Activated CD4-positive, CD25-positive, alpha-beta regulatory T cell treated with anti-CD3 and anti-CD28 coated beads, Interleukin-2, amount 50 U/mL, for 72 hours (primary cell): ENCODE measurements at regions not wholly inside any gene's neighbourhood (a gene's known extent, or its start where the extent isn't known, plus 50 kb on each side); places are given as distances from the start of the nearest gene placed in this dataset.
A peak's percentile ranks its signal among the peaks of the same experiment; 100 is the strongest.
"Not testable (repeated sequence)": the region's sequence is repeated elsewhere in the genome, so short reads cannot be mapped to it uniquely, and the experiment has no call there.

Source experiments
- DNase-seq: peaks from one replicate; pipeline ENCODE4 v3.0.0; 2021

DNA sequence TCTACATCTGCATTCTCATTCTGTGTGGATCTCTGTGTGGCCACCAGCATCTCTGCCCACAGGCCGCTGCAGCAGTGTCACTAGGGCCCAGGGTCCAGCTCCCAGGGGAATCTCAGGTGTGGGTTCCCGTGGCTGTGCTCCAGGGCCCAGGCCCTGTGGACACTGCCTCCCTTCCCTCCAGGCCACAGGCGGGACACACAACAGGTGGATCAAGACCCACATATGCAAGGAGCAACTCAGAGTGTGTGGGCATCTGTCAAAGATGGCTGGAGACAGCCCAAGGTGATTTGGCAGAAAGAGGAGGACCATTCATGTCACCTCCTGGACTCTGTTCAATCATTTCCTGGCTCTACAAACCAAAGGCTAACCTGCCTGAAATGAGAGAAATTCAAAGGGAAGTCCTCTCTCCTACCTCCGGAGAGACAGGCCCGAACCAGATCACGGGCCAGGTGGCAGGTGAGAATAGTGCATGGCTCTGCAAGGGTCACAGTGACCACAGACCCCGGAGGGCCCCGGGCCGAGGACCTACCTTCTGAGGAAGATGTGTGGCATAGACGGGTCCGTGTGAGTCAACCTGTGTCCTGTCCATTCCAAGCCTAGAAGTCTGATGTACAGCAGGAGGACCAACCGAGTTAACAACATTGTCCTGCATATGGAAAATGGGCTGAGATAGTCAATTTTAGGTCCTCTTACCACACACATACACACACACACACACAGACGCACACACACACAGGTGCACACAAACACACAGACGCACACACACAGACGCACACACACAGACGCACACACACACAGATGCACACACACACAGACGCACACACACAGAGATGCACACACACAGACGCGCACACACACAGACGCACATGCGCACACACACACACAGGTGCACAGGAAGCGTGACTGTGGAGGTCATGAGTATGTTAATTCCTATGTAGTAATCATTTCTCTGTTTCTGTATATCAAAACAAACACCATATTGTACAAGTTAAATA is 1068.5 kb downstream of the BRD1 start:
- DNase-seq, result peak; percentile 16

DNA sequence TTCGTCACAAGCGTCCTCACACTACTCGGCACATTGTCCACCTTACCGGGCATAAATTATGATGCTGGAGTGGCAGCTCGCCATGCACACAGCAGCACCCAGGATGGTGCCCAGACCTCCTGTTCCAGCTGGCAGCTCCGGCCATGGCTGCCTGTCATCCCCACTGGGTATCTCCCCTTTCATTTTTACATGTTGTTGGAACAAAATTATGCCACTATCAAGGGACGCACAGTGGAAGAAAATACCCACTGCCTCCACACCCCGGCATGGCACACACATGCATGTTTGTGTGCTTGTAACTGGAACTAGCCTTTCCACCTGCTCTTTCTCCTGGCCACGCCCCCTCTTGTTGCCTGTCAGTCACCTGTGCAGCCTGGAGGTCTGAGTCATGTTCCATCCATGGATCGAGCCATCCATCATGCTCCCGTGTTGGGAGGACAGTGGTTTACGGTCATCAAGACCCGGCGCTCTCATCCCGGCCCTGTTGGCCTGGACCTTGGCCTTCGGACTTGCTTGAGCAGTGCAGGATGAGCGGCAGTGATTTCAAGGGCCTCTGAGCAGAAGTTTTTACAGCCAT is 1069.6 kb downstream of the BRD1 start:
- DNase-seq, result peak; percentile 7

DNA sequence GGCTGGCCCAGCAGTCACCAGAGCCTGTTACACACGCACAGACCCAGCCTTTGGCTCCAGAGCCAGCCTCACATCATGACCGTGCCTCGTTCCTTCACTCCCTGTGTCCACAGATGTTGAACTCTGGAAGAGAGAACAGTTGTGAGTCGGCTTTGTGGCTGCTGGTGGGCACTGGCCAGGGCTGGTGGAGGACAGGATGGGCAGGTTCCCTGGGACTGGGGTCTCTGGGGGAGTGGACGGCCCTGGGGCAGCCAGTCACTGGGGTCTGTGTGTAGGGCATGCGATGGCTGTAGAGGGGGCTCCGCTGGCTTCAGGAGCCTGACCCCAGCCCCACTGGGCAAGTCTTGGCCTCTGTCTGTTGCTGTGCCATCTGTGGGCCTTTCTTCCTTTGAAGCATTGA is 1070.1 kb downstream of the BRD1 start:
- DNase-seq, result peak; percentile 9

DNA sequence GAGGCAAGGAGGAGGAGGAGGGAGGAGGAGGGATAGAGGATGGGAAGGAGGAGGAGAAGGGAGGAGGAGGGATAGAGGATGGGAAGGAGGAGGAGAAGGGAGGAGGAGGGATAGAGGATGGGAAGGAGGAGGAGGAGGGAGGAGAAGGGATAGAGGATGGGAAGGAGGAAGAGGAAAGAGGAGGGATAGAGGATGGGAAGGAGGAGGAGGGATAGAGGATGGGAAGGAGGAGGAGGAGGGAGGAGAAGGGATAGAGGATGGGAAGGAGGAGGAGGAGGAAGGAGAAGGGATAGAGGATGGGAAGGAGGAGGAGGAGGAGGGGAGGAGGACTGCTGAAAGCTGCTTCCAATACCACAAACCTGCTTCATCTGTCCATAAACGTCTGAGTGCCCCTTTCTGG is 1070.5 kb downstream of the BRD1 start:
- DNase-seq, result not testable (repeated sequence)

DNA sequence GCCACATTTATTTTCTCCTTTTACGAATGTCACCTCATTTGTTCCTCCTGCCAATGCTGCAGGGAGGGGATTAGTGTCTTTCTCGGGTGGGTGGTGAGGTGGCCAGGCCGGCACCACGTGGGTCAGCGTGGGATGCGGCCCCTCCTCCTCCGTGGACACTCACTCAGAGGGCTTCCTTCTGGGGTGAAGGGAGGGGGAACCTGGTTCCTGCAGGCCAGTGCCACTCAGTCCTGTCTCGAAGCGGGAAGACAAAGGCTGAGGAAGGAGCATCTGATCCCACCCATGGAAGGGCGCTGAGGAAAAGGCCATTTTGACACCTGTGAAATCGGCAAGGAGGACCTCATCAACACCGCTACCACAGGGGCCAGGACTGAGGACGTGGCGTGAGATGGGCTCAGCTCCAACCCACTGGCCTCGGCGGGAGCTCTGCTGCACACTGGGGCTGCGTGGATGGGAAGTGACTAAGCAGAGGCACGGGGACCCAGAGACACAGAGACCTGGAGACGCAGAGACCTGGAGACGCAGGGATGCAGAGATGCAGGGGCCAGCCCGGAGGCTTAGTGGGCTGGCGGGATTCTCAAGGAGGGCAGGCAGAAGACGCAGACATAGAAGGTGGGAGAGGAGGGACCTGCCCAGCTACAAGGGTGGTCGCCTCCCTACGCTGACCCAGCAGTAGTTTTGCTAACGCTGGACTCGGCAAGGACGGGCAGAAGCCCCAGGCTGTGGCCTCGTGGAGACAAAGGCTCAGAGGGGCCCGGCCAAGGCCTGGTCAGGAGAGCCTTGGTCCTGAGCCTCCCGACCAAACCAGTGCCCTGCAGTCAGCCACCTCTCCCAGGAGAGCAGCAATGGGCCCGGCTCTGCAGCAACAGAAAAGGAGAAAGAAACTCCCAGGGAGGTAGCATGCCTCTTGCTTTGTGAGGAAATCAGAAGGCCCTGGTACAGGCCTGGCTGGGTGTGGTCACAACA is 1071.2 kb downstream of the BRD1 start:
- DNase-seq, result peak; percentile 19

DNA sequence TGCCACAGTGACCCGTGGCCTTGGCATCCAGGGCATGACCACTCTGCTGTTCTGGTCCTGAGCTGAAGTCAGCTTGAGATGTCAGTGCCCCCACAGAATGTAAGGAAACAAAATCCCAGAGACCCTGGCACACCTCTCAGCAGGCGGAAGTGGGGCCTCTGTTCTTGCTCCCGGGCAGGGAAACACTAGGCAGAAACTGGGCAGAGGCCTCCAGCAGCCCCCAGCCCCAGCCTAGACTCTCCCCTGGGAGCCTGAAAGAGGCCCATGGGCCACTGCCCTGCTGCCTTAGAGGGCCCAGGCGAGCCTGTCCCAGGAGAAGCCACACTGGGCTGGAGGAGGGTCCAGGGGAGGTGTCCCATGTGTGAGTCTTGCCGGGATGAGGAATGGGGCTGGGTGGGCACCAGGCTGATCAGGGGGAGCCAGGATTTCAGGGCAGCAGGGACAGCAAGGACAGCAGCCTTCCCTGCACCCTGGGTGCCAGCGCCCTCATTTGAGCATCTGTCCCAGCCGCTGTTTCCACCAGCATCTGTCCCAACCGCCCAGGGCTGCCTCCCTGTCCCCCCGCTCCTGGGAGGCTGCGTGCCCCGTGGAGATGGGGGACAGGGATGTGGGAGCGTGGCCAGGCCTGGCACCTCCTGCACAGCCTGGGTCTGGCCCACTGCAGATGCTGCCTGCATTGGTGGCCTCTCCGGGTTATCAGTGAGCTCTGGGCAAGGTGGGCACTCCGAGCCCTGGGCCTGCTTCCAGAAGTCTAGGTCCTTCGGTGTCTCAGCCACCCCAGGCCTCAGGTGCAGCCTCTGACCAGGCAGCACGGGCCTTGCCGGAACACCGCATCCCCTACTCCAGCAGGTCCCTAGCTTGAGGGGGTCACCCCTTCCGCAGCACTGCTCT is 1072.4 kb downstream of the BRD1 start:
- DNase-seq, result peak; percentile 21

DNA sequence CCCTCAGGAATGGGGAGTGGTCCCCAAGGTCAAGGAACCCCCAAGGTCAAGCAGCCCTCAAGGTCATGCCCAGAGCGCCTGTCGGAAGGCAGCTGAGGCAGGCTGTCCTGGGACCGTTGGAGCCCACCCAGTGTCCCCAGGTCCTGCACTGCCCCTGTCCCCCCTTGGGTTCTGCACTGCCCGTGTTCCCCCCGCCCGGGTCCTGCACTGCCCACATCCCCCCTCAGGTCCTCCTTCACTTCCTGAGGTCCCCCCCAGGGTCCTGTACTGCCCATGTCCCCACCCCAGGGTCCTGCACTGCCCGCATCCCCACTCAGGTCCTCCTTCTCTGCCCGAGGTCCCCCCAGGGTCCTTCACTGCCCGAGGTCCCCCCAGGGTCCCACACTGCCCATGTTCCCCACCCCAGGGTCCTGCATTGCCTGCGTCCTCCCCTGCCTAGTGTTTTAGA is 1073.0 kb downstream of the BRD1 start:
- peak; percentile 8 for DNase-seq

DNA sequence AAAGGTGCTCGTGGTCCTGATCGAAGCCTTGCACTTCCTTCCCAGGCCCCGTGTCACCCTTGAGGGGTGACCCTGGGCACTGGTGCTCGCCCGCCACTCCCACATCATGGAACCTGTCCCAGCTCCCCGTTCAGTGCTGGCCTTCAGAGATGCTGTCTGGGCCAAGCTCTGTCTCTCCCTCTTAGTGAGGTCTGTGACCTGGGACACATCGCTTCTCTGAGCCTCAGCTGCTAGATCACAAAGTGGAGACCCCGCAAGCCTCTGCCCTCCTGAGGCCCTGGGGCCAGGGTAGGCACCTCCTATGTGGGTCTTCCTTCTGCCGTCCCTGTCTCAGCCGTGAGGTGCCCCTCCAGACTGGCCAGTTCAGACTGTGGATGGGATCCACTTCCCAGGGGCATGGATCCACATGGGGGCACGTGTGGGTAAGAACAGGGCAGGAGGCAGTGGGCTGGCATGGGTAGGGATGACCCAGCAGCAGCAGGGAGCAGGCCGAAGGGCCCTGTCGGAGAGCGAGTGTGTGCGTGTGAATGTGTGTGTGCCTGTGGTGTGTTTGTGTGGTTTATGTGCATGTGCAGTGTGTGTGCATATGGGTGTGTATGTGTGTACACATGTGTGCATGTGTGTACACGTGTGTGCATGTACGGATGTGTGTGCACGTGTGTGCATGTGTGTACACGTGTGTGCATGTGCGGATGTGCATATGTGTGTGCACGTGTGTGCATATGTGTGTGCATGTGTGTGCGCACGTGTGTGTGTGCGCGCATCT is 1073.7 kb downstream of the BRD1 start:
- DNase-seq, result no peak

DNA sequence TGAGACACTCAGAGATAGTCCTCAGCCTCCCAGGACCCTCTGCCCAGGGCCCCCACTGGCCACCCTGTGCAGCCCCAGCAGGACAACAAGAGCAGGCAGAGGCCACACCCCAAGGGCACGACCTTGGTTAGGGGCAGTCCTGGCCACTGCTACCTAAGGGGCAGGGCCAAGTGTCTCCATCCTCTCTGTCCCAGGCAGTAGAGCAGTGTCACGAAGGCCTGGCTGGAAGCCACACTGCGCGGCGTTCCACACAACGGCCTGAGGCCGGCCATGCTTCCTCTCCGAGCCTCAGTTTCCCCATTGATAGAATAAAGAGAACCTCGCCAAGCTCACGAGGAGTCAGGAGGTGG is 1074.3 kb downstream of the BRD1 start:
- DNase-seq, result no peak

DNA sequence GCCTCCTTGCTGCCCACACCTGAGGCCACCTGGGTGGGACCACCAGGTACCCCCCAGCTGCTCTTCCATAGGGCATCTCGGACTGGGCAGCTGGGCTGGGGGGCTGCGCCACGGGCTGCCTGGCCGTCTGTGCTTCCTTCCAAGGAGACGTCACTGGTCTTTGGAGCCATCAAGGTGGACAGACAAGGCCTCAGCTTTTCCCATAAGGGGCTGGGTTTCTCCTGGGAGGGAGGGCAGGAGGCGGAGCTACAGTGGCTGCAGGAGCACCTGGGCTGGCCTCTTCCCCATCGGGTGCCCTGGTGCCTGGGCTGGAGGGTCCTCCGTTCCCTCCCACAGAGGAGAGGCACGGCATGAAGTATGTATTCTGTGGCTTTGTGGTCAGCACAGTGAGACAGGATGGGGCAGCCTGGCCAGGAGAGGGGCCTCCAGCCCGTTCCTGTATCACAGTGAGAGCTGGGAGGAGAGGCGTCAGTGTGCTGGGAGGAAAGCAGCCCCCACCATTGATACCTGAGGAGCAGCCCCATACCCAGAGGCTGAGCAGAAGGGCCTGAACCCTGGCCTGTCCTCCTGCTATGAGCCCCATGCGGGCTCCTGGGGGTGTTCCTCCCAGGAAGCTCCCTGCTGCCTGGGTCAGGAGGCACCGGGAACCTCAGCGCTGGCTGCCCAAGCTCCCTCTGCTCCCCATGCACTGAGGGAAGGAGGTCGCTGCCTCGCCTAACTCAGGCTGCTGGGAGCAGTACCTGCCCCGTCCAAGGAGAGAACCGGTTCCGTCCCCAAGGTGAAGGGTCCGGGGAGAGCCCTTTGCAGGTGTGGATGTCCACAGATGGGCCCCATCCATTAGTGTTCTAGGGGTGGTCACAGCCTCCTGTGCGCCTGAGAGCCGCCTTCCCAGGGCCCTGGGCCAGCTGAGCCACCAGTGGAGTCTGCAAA is 1075.0 kb downstream of the BRD1 start:
- no peak for DNase-seq

DNA sequence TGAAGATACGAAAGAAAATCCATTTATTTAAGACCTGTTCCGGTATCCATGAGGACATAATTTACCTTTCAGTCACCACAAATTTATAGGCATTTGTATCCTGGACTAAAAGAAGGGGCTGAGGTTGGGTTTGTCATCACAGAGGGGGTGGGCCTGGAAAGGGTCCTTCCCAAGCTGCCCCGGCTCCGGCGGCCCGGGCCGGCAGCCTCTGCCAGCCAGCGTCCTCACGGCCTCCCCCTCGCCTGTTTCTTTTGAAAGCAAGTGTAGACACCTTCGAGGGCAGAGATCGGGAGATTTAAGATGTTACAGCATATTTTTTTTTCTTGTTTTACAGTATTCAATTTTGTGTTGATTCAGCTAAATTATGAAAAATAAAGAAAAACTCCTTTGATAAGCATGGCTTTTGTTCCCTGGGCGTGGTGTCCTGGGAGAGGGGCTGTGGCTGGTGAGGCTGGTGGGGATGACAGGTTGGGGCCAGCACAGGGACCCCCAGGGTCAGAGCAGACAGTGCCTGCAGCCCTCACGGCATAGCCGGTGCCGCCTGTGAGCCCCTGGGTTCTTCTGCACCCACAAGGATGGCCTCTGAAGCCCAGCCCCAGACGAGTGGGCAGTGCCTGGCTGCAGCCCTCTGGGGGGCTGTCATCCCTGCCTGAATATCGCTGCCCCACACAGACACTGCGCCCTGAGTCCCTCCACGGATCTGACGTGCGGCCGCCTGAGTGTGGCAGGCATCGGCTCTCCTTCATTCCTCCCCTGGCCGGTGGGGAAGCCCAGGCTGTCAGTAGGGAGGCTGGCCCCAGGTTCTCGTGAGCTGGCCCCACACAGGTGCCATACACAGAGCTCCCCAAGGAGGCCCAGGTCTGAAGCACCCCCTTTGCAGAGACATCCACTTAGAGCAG is 1075.9 kb downstream of the BRD1 start:
- DNase-seq, result no peak

DNA sequence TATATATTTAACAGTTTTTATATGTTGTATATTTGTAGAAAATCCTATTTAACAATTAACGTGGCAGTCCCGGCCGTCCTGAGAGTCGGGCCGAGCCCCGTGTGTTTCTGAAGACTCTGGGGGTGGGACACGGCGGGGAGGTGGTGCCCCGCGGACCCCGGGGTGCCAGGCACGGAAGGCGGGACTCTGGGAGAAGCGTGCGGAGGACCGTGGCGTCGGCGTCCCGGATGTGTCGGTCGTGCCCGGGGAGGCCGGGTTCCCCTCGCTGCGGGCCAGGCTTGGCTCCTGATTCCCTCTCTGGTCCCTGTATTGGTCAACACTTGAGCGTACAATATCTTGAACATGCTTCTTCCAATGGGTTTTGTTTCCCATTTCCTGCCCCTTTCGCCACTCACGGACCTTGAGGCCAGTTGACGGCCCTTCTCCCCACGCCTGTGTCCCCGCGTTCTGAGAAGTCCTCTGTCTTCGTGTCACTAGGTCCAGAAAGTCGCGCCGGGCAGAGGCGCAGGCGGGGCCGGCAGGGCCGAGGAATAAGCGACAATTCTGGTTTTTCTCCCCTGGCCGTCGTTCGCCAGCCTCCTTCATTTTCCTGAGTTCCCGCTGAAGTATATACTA is 1076.7 kb downstream of the BRD1 start:
- no peak for DNase-seq

DNA sequence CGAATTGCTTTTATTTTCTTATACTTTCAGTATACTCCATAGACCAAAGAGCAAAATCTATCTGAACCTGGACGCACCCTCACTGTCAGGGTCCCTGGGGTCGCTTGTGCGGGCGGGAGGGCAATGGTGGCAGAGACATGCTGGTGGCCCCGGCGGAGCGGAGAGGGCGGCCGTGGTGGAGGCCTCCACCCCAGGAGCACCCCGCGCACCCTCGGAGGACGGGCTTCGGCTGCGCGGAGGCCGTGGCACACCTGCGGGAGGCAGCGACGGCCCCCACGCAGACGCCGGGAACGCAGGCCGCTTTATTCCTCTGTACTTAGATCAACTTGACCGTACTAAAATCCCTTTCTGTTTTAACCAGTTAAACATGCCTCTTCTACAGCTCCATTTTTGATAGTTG is 1077.4 kb downstream of the BRD1 start:
- DNase-seq, result no peak

DNA sequence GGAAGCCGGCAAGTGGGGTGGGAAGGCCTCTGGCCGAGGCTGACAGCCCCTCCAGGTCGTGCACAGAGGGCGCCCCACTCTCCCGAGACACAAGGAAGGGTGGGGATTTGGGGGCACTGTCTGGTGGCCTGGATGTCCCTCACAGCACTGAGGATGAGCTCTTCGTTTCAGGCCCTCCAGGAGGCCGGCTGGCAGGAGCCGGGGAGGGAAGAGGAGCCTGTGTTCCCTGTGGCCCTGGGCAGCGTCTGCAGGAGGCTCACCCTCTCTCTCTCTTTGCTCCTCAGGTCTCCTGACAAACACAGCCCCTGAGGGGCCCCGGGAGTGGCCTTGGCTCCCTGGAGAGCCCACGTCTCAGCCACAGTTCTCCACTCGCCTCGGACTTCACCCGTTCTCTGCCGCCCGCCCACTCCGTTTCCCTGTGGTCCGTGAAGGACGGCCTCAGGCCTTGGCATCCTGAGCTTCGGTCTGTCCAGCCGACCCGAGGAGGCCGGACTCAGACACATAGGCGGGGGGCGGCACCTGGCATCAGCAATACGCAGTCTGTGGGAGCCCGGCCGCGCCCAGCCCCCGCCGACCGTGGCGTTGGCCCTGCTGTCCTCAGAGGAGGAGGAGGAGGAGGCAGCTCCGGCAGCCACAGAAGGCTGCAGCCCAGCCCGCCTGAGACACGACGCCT is 1078.0 kb downstream of the BRD1 start:
- DNase-seq, result no peak

DNA sequence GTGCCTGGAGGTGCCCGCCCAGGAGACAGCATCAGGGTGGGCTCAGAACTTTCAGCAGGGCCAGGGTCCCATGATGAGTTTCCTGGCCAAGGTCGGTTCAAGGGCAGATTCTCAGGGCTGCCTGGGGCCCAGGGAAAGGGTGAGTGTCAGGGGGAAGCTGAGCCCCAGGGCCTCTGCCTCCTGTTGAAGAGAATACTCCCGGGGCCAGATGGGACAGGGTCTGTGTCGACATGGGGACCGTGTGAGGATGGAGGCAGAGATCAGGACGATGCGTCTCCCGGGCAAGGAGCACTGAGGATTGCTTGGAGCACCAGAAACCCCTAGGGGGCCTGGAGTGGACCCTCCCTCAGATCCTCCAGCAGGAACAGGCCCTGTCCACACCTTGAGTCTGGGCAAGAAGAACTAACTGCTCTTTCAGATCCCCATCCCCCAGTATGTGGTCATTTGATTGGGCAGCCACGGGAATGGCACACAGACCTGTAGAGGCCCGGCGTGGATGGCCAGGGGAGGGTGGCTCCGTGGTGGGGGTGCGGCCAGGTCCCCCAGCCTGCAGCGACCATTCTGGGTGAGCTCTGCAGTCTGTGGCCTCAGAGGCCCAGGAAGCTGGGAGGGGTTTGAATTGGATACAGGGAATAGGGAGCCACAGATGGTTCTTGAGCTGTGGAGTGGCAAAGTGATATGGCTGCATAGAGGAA is 1078.7 kb downstream of the BRD1 start:
- DNase-seq, result no peak

DNA sequence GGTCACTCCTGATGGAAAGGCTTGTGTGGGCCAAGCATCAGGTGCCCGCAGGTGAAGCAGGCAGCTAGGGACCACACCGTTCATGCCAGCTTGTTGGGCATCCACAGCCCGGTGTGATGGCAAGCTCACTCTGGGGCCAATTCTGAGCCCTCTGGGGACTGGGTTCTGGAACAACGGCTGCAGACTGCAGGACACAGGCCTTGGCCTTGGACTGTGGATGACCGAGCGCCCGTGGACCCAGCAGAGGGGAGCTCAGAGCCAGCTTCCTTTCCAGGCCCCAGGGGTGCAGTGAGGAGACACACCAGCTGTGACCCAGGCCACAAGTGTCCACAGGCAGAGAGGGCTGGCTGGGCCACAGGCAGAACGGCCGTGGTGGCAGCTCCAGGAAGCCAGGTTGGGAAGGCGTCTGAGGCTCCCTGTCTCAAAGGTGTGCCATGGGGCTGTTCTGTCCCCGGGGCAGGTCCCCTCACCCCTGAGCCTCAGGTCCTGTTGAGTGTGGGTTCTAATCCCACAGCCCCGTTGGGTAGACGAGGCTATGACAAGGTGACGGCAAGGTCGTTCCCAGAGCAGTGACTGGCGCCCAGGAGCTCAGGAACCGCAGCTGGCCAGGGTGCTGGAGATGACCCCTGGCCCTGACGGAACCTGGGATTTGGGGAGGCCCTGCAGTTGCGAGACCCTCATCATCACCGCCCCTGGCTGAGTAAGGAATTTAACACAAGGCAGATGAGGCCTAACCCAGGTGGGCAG is 1079.4 kb downstream of the BRD1 start:
- no peak for DNase-seq
